SK-N-SH treated with all-trans-retinoic acid at 6 μM for 48 hours (cell line): ENCODE measurements at regions not wholly inside any gene's neighbourhood (a gene's known extent, or its start where the extent isn't known, plus 50 kb on each side); places are given as distances from the start of the nearest gene placed in this dataset.
"Not testable (repeated sequence)": the region's sequence is repeated elsewhere in the genome, so short reads cannot be mapped to it uniquely, and the experiment has no call there.

ENCODE experiments used
- ATAC-seq: fragments of 200-7000 bp; cut with Tn5 transposase; 3 replicates; pipeline ENCODE4 v1.9.1; 2020; ENCODE audit warnings: mild to moderate bottlenecking, moderate library complexity
- ARNTL ChIP-seq: fragments of 450-650 bp; formaldehyde crosslinking; IDR thresholded peaks from 2 replicates; pipeline ENCODE4 v1.5.0; 2020; ENCODE audit warnings: low read depth, mild to moderate bottlenecking, moderate library complexity, borderline replicate concordance
- CREB5 ChIP-seq: fragments of 250-450 bp; sonication (Bioruptor Pico); IDR thresholded peaks from 2 replicates; pipeline ENCODE4 v1.5.1; 2020; ENCODE audit warnings: low read depth, mild to moderate bottlenecking, moderate library complexity
- ESRRG ChIP-seq: fragments of 250-450 bp; sonication (Bioruptor Pico); IDR thresholded peaks from 2 replicates; pipeline ENCODE4 v1.6.1; 2021; ENCODE audit warnings: mild to moderate bottlenecking
- GLIS3 ChIP-seq: fragments of 250-450 bp; sonication (Bioruptor Pico); IDR thresholded peaks from 2 replicates; pipeline ENCODE4 v1.5.0; 2020; ENCODE audit warnings: mild to moderate bottlenecking, moderate library complexity
- OSR1 ChIP-seq: fragments of 250-450 bp; sonication (Bioruptor Pico); IDR thresholded peaks from 2 replicates; pipeline ENCODE4 v1.8.0; 2022; ENCODE audit warnings: moderate library complexity, mild to moderate bottlenecking, inconsistent platforms
- PATZ1 ChIP-seq: fragments of 250-450 bp; sonication (Bioruptor Pico); IDR thresholded peaks from 2 replicates; pipeline ENCODE4 v1.8.0; 2020; ENCODE audit warnings: mild to moderate bottlenecking, moderate library complexity, borderline replicate concordance
- POU6F1 ChIP-seq: fragments of 250-450 bp; sonication (Bioruptor Pico); IDR thresholded peaks from 2 replicates; pipeline ENCODE4 v1.8.0; 2021; ENCODE audit warnings: low read depth, mild to moderate bottlenecking, moderate library complexity, borderline replicate concordance
- PPARA ChIP-seq: fragments of 250-450 bp; sonication (Bioruptor Pico); IDR thresholded peaks from 2 replicates; pipeline ENCODE4 v1.5.0; 2020; ENCODE audit warnings: mild to moderate bottlenecking, borderline replicate concordance
- RARB ChIP-seq: fragments of 250-450 bp; sonication (Bioruptor Pico); IDR thresholded peaks from 2 replicates; pipeline ENCODE4 v1.8.0; 2021; ENCODE audit warnings: mild to moderate bottlenecking, moderate library complexity
- SNAI2 ChIP-seq: fragments of 250-450 bp; sonication (Bioruptor Pico); IDR thresholded peaks from 2 replicates; pipeline ENCODE4 v1.5.0; 2020; ENCODE audit warnings: mild to moderate bottlenecking, moderate library complexity
- TCF4 ChIP-seq: fragments of 250-450 bp; sonication (Bioruptor Pico); IDR thresholded peaks from 2 replicates; pipeline ENCODE4 v1.8.0; 2021; ENCODE audit warnings: mild to moderate bottlenecking, moderate library complexity, borderline replicate concordance
- TOX ChIP-seq: fragments of 250-450 bp; sonication (Bioruptor Pico); IDR thresholded peaks from 2 replicates; pipeline ENCODE4 v1.8.0; 2021; ENCODE audit warnings: mild to moderate bottlenecking, moderate library complexity, borderline replicate concordance
- ZC3H10 ChIP-seq: fragments of 250-450 bp; sonication (Bioruptor Pico); IDR thresholded peaks from 2 replicates; pipeline ENCODE4 v1.5.1; 2021; ENCODE audit warnings: mild to moderate bottlenecking, moderate library complexity
- ZFP3 ChIP-seq: fragments of 250-450 bp; sonication (Bioruptor Pico); IDR thresholded peaks from 2 replicates; pipeline ENCODE4 v1.5.0; 2020; ENCODE audit warnings: mild to moderate bottlenecking, moderate library complexity
- ZFP30 ChIP-seq: fragments of 450-650 bp; formaldehyde crosslinking; IDR thresholded peaks from 2 replicates; pipeline ENCODE4 v1.5.0; 2022; ENCODE audit warnings: mild to moderate bottlenecking, moderate library complexity
- ZNF565 ChIP-seq: fragments of 450-650 bp; formaldehyde crosslinking; conservative IDR thresholded peaks from 2 replicates; pipeline ENCODE4 v1.5.0; 2020; ENCODE audit warnings: low read depth, mild to moderate bottlenecking, moderate library complexity
- ZNF70 ChIP-seq: fragments of 450-650 bp; formaldehyde crosslinking; IDR thresholded peaks from 2 replicates; pipeline ENCODE4 v1.5.0; 2020; ENCODE audit warnings: mild to moderate bottlenecking, moderate library complexity
- ZNF8 ChIP-seq: fragments of 450-650 bp; formaldehyde crosslinking; IDR thresholded peaks from 2 replicates; pipeline ENCODE4 v1.5.0; 2020; ENCODE audit warnings: mild to moderate bottlenecking, moderate library complexity
- TF ChIP-seq, protein P1 (sequence below): fragments of 250-450 bp; sonication (Bioruptor Pico); IDR thresholded peaks from 2 replicates; pipeline ENCODE4 v1.5.1; 2021; ENCODE audit warnings: mild to moderate bottlenecking, moderate library complexity
- TF ChIP-seq, protein P2 (sequence below): fragments of 250-450 bp; sonication (Bioruptor Pico); IDR thresholded peaks from 2 replicates; pipeline ENCODE4 v1.5.0; 2020; ENCODE audit warnings: mild to moderate bottlenecking, moderate library complexity

DNA sequence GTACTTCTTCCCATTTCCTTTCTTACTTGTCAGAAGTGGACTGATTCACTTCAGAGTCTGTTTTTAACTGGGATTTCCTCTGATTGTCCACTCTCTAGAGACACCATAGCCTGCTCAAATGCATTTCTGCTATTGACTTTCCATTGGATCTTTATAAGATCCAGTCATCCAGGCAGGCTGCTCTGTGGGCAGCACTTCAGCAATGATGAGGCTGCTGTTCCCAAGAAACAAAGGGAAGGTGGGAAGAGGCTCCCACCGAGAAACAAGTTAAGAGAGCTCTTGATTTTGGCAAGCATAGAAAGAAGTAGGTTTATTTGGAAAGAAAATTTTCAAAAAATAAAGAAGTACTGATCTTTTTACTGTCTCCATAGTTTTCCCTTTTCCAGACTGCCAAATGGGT, 125.8 kb upstream of the STARD13 start:
- TF ChIP-seq ZNF70 (CRISPR knock-in tag) = no peak
- TF ChIP-seq SNAI2 (CRISPR knock-in tag) = no peak
- TF ChIP-seq PATZ1 (CRISPR knock-in tag) = no peak
- TF ChIP-seq POU6F1 (CRISPR knock-in tag) = no peak
- TF ChIP-seq, protein P1, sequence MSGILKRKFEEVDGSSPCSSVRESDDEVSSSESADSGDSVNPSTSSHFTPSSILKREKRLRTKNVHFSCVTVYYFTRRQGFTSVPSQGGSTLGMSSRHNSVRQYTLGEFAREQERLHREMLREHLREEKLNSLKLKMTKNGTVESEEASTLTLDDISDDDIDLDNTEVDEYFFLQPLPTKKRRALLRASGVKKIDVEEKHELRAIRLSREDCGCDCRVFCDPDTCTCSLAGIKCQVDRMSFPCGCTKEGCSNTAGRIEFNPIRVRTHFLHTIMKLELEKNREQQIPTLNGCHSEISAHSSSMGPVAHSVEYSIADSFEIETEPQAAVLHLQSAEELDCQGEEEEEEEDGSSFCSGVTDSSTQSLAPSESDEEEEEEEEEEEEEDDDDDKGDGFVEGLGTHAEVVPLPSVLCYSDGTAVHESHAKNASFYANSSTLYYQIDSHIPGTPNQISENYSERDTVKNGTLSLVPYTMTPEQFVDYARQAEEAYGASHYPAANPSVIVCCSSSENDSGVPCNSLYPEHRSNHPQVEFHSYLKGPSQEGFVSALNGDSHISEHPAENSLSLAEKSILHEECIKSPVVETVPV (CRISPR knock-in tag) = no peak
- TF ChIP-seq PPARA (CRISPR knock-in tag) = no peak
- TF ChIP-seq, protein P2, sequence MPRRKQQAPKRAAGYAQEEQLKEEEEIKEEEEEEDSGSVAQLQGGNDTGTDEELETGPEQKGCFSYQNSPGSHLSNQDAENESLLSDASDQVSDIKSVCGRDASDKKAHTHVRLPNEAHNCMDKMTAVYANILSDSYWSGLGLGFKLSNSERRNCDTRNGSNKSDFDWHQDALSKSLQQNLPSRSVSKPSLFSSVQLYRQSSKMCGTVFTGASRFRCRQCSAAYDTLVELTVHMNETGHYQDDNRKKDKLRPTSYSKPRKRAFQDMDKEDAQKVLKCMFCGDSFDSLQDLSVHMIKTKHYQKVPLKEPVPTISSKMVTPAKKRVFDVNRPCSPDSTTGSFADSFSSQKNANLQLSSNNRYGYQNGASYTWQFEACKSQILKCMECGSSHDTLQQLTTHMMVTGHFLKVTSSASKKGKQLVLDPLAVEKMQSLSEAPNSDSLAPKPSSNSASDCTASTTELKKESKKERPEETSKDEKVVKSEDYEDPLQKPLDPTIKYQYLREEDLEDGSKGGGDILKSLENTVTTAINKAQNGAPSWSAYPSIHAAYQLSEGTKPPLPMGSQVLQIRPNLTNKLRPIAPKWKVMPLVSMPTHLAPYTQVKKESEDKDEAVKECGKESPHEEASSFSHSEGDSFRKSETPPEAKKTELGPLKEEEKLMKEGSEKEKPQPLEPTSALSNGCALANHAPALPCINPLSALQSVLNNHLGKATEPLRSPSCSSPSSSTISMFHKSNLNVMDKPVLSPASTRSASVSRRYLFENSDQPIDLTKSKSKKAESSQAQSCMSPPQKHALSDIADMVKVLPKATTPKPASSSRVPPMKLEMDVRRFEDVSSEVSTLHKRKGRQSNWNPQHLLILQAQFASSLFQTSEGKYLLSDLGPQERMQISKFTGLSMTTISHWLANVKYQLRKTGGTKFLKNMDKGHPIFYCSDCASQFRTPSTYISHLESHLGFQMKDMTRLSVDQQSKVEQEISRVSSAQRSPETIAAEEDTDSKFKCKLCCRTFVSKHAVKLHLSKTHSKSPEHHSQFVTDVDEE (CRISPR knock-in tag) = no peak

GRCh38 chr13:33415822-33416221, 130.3 kb upstream of the STARD13 start:
- TF ChIP-seq ESRRG (no peak), ZFP30 (CRISPR knock-in tag) (no peak), TCF4 (no peak), PATZ1 (CRISPR knock-in tag) (no peak), GLIS3 (CRISPR knock-in tag) (no peak), POU6F1 (CRISPR knock-in tag) (no peak), ZNF70 (CRISPR knock-in tag) (no peak), ZC3H10 (CRISPR knock-in tag) (no peak), RARB (no peak), TOX (CRISPR knock-in tag) (no peak), ZNF8 (no peak), ARNTL (CRISPR knock-in tag) (no peak), SNAI2 (CRISPR knock-in tag) (no peak), ZNF565 (CRISPR knock-in tag) (no peak), ZFP3 (CRISPR knock-in tag) (no peak), OSR1 (no peak), CREB5 (CRISPR knock-in tag) (no peak)
- TF ChIP-seq, all 23 proteins: peak for 0
- ATAC-seq = no peak

More for the DNA sequence above, 125.8 kb upstream of the STARD13 start:
- no peak; the same call in 2 of the 3 replicates for ATAC-seq

DNA sequence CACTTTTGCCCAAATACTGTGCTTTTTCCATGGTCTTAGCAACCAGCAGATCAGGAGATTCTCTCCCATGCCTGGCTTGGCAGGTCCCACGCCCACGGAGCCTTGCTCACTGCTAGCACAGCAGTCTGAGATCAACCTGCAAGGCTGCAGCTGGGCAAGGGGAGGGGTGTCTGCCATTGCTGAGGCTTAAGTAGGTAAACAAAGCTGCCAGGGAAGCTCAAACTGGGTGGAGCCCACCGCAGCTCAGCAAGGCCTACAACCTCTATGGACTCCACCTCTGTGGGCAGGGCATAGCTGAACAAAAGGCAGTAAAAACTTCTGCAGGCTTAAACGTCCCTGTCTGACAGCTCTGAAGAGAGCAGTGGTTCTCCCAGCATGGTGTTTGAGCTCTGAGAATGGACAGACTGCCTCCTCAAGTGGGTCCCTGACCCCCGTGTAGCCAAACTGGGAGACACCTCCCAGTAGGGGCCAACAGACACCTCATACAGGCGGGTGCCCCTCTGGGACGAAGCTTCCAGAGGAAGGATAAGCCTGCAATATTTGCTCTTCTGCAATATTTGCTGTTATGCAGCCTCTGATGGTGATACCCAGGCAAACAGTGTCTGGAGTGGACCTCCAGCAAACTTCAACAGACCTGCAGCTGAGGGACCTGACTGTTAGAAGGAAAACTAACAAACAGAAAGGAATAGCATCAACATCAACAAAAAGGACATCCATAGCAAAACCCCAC, 132.8 kb upstream of the STARD13 start:
- not testable (repeated sequence) for ATAC-seq

DNA sequence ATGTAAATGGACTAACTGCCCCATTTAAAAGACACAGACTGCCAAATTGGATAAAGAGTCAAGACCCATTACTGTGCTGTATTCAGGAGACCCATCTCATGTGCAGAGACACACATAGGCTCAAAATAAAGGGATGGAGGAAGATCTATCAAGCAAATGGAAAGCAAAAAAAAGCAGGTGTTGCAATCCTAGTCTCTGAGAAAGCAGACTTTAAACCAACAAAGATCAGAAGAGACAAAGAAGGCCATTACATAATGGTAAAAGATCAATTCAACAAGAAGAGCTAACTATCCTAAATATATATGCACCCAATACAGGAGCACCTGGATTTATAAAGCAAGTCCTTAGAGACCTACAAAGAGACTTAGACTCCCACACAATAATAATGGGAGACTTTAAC, 134.6 kb upstream of the STARD13 start:
- ATAC-seq = not testable (repeated sequence)
